ENCODE measurements at regions not wholly inside any gene's neighbourhood (a gene's known extent, or its start where the extent isn't known, plus 50 kb on each side); places are given as distances from the start of the nearest gene placed in this dataset.
"Not testable (repeated sequence)": the region's sequence is repeated elsewhere in the genome, so short reads cannot be mapped to it uniquely, and the experiment has no call there.

GRCh38 chr3:147507638-147508286, 98.6 kb downstream of the ZIC1 start:
- TF ChIP-seq CTCF (IDR thresholded peaks at IDR 0.05; ENCODE audit: insufficient read depth, low read depth, low read length, missing control alignments), result no peak
- no peak for DNase-seq (ENCODE audit: low read depth)
- H3K4me3 ChIP-seq (ENCODE audit: low read depth, low read length), result no peak overlapping the region

DNA sequence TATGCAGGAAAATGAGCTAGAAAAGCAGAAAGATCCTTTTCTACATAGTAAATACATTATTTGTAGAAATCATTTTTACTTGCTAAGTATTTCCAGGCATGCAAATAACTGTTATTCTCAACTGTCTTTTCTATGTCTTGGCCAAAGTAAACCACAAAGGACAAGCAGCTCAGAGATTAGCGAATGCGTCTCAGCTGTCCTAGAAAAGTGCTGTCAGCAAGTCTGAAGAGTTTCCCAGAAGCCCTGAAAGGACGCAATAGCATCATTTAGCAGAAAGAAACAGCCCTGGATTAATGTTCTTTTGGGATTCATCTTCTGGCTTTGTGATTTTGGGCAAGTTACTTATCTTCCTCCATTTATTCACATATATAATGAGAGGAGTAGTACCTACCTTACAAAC, 100.3 kb downstream of the ZIC1 start:
- no peak for TF ChIP-seq CTCF (IDR thresholded peaks at IDR 0.05; ENCODE audit: insufficient read depth, low read depth, low read length, missing control alignments)
- no peak for DNase-seq (ENCODE audit: low read depth)
- no peak overlapping the region for H3K4me3 ChIP-seq (ENCODE audit: low read depth, low read length)

GRCh38 chr3:147513785-147514184, 104.6 kb downstream of the ZIC1 start:
- no peak overlapping the region for H3K4me3 ChIP-seq (ENCODE audit: low read depth, low read length)
- DNase-seq (ENCODE audit: low read depth), result no peak
- TF ChIP-seq CTCF (IDR thresholded peaks at IDR 0.05; ENCODE audit: insufficient read depth, low read depth, low read length, missing control alignments), result no peak

- DNase-seq (ENCODE audit: low read depth), result no peak
- TF ChIP-seq CTCF (IDR thresholded peaks at IDR 0.05; ENCODE audit: insufficient read depth, low read depth, low read length, missing control alignments), result no peak
- H3K4me3 ChIP-seq (ENCODE audit: low read depth, low read length), result no peak overlapping the region
Measured at GRCh38 chr3:147514366-147515160, 105.4 kb downstream of the ZIC1 start.

GRCh38 chr3:147518465-147518864, 109.3 kb downstream of the ZIC1 start:
- DNase-seq (ENCODE audit: low read depth), result peak; percentile 13

GRCh38 chr3:147521646-147522045, 112.5 kb downstream of the ZIC1 start:
- no peak for TF ChIP-seq CTCF (IDR thresholded peaks at IDR 0.05; ENCODE audit: insufficient read depth, low read depth, low read length, missing control alignments)
- no peak overlapping the region for H3K4me3 ChIP-seq (ENCODE audit: low read depth, low read length)
- no peak for DNase-seq (ENCODE audit: low read depth)

More at GRCh38 chr3:147518465-147518864, 109.3 kb downstream of the ZIC1 start:
- TF ChIP-seq CTCF (IDR thresholded peaks at IDR 0.05; ENCODE audit: insufficient read depth, low read depth, low read length, missing control alignments), result no peak
- no peak overlapping the region for H3K4me3 ChIP-seq (ENCODE audit: low read depth, low read length)

- not testable (repeated sequence) for H3K4me3 ChIP-seq (ENCODE audit: low read depth, low read length); DNase-seq (ENCODE audit: low read depth)
Measured at GRCh38 chr3:147522780-147523179, 113.6 kb downstream of the ZIC1 start.

Data from GM12865 (cell line).